SH-SY5Y (cell line): ENCODE measurements at regions not wholly inside any gene's neighbourhood (a gene's known extent, or its start where the extent isn't known, plus 50 kb on each side); places are given as distances from the start of the nearest gene placed in this dataset.

Source experiments
- GATA2 ChIP-seq: IDR thresholded peaks from 2 replicates; pipeline ENCODE4 v1.6.1; 2011; ENCODE audit warnings: mild to moderate bottlenecking, low read depth, low read length
- GATA3 ChIP-seq: IDR thresholded peaks from 2 replicates; pipeline ENCODE4 v1.6.1; 2011; ENCODE audit warnings: low read depth, mild to moderate bottlenecking, low read length, moderate library complexity

GRCh38 chr1:57620605-57621004 lies 196.7 kb upstream of the DAB1 start:
- TF ChIP-seq GATA2: peak; percentile 28
- no peak for TF ChIP-seq GATA3

- TF ChIP-seq GATA2 (no peak), GATA3 (no peak)
Measured at GRCh38 chr1:57616921-57617320, 193.1 kb upstream of the DAB1 start.

GRCh38 chr1:57615956-57616355 lies 192.1 kb upstream of the DAB1 start:
- no peak for TF ChIP-seq GATA3
- TF ChIP-seq GATA2: no peak

GRCh38 chr1:57612833-57613232 lies 189.0 kb upstream of the DAB1 start:
- no peak for TF ChIP-seq GATA2
- no peak for TF ChIP-seq GATA3

GRCh38 chr1:57605933-57606332 lies 182.1 kb upstream of the DAB1 start:
- TF ChIP-seq GATA2: no peak
- no peak for TF ChIP-seq GATA3

- TF ChIP-seq GATA3 (no peak), GATA2 (no peak)
Measured at GRCh38 chr1:57603696-57604095, 179.8 kb upstream of the DAB1 start.

GRCh38 chr1:57600424-57600823 lies 176.6 kb upstream of the DAB1 start:
- TF ChIP-seq GATA2 (no peak), GATA3 (no peak)

- TF ChIP-seq GATA2 (no peak), GATA3 (no peak)
Measured at GRCh38 chr1:57599236-57599994, 175.6 kb upstream of the DAB1 start.

GRCh38 chr1:57597036-57597435 lies 173.2 kb upstream of the DAB1 start:
- no peak for TF ChIP-seq GATA2
- no peak for TF ChIP-seq GATA3

- no peak for TF ChIP-seq GATA2
- no peak for TF ChIP-seq GATA3
Measured at GRCh38 chr1:57594002-57594401, 170.1 kb upstream of the DAB1 start.

- no peak for TF ChIP-seq GATA2
- TF ChIP-seq GATA3: no peak
Measured at GRCh38 chr1:57591842-57592241, 168.0 kb upstream of the DAB1 start.

- no peak for TF ChIP-seq GATA2
- TF ChIP-seq GATA3: no peak
Measured at GRCh38 chr1:57590978-57591377, 167.1 kb upstream of the DAB1 start.

GRCh38 chr1:57586842-57587241 lies 163.0 kb upstream of the DAB1 start:
- TF ChIP-seq GATA3 (no peak), GATA2 (no peak)

- TF ChIP-seq GATA3 (no peak), GATA2 (no peak)
Measured at GRCh38 chr1:57578680-57579079, 154.8 kb upstream of the DAB1 start.

- no peak for TF ChIP-seq GATA2
- no peak for TF ChIP-seq GATA3
Measured at GRCh38 chr1:57578099-57578498, 154.2 kb upstream of the DAB1 start.

- TF ChIP-seq GATA2: no peak
- TF ChIP-seq GATA3: no peak
Measured at GRCh38 chr1:57576756-57577155, 152.9 kb upstream of the DAB1 start.
